ENCODE measurements at regions not wholly inside any gene's neighbourhood (a gene's known extent, or its start where the extent isn't known, plus 50 kb on each side); places are given as distances from the start of the nearest gene placed in this dataset.

GRCh38 chr14:53409969-53410368 is 256.8 kb upstream of the DDHD1 start:
- H3K4me3 Mint-ChIP-seq (ENCODE audit: unreplicated experiment): no peak overlapping the region
- H3K36me3 Mint-ChIP-seq (ENCODE audit: low read depth, unreplicated experiment): no peaks in the 10 kb centered on the region
- no peak for DNase-seq (ENCODE audit: low spot score)
- no peaks in the 10 kb centered on the region for H3K27me3 Mint-ChIP-seq (ENCODE audit: unreplicated experiment)
- no peak overlapping the region for H3K27ac Mint-ChIP-seq (ENCODE audit: unreplicated experiment)
- no peaks in the 10 kb centered on the region for H3K4me1 Mint-ChIP-seq (ENCODE audit: unreplicated experiment)
- no peak for TF ChIP-seq CTCF (IDR thresholded peaks at IDR 0.05; ENCODE audit: unreplicated experiment)
- no peaks in the 10 kb centered on the region for H3K9me3 Mint-ChIP-seq (ENCODE audit: unreplicated experiment)

- H3K4me1 Mint-ChIP-seq (ENCODE audit: unreplicated experiment): no peaks in the 10 kb centered on the region
Measured at GRCh38 chr14:53409289-53409688, 256.2 kb upstream of the DDHD1 start.

GRCh38 chr14:53408175-53408879 is 255.2 kb upstream of the DDHD1 start:
- no peaks in the 10 kb centered on the region for H3K9me3 Mint-ChIP-seq (ENCODE audit: unreplicated experiment)
- no peaks in the 10 kb centered on the region for H3K4me1 Mint-ChIP-seq (ENCODE audit: unreplicated experiment)
- no peaks in the 10 kb centered on the region for H3K36me3 Mint-ChIP-seq (ENCODE audit: low read depth, unreplicated experiment)
- no peak for DNase-seq (ENCODE audit: low spot score)
- no peak overlapping the region for H3K27ac Mint-ChIP-seq (ENCODE audit: unreplicated experiment)
- no peak for TF ChIP-seq CTCF (IDR thresholded peaks at IDR 0.05; ENCODE audit: unreplicated experiment)
- no peaks in the 10 kb centered on the region for H3K27me3 Mint-ChIP-seq (ENCODE audit: unreplicated experiment)
- no peak overlapping the region for H3K4me3 Mint-ChIP-seq (ENCODE audit: unreplicated experiment)

More at GRCh38 chr14:53409289-53409688, 256.2 kb upstream of the DDHD1 start:
- Mint-ChIP-seq H3K27me3 (ENCODE audit: unreplicated experiment) (no peaks in the 10 kb centered on the region), H3K9me3 (ENCODE audit: unreplicated experiment) (no peaks in the 10 kb centered on the region), H3K4me3 (ENCODE audit: unreplicated experiment) (no peak overlapping the region), H3K27ac (ENCODE audit: unreplicated experiment) (no peak overlapping the region), H3K36me3 (ENCODE audit: low read depth, unreplicated experiment) (no peaks in the 10 kb centered on the region)
- no peak for DNase-seq (ENCODE audit: low spot score)
- no peak for TF ChIP-seq CTCF (IDR thresholded peaks at IDR 0.05; ENCODE audit: unreplicated experiment)

- Mint-ChIP-seq H3K9me3 (ENCODE audit: unreplicated experiment) (no peaks in the 10 kb centered on the region), H3K4me3 (ENCODE audit: unreplicated experiment) (no peak overlapping the region), H3K36me3 (ENCODE audit: low read depth, unreplicated experiment) (no peaks in the 10 kb centered on the region), H3K27ac (ENCODE audit: unreplicated experiment) (no peak overlapping the region), H3K27me3 (ENCODE audit: unreplicated experiment) (no peaks in the 10 kb centered on the region), H3K4me1 (ENCODE audit: unreplicated experiment) (no peaks in the 10 kb centered on the region)
- DNase-seq (ENCODE audit: low spot score): no peak
- no peak for TF ChIP-seq CTCF (IDR thresholded peaks at IDR 0.05; ENCODE audit: unreplicated experiment)
Measured at GRCh38 chr14:53406519-53406918, 253.4 kb upstream of the DDHD1 start.

GRCh38 chr14:53401646-53402045 is 248.5 kb upstream of the DDHD1 start:
- H3K9me3 Mint-ChIP-seq (ENCODE audit: unreplicated experiment): no peaks in the 10 kb centered on the region
- no peak for DNase-seq (ENCODE audit: low spot score)
- no peak for TF ChIP-seq CTCF (IDR thresholded peaks at IDR 0.05; ENCODE audit: unreplicated experiment)
- H3K4me3 Mint-ChIP-seq (ENCODE audit: unreplicated experiment): no peak overlapping the region
- no peaks in the 10 kb centered on the region for H3K36me3 Mint-ChIP-seq (ENCODE audit: low read depth, unreplicated experiment)
- H3K27ac Mint-ChIP-seq (ENCODE audit: unreplicated experiment): no peak overlapping the region
- no peaks in the 10 kb centered on the region for H3K4me1 Mint-ChIP-seq (ENCODE audit: unreplicated experiment)
- H3K27me3 Mint-ChIP-seq (ENCODE audit: unreplicated experiment): no peaks in the 10 kb centered on the region

Data from endothelial cell (in vitro differentiated cells).